D341Med (cell line): ENCODE measurements at regions not wholly inside any gene's neighbourhood (a gene's known extent, or its start where the extent isn't known, plus 50 kb on each side); places are given as distances from the start of the nearest gene placed in this dataset.

Source experiments
- DNase-seq: peaks from one replicate; pipeline ENCODE4 v3.0.0; 2012; ENCODE audit warnings: low spot score

DNA sequence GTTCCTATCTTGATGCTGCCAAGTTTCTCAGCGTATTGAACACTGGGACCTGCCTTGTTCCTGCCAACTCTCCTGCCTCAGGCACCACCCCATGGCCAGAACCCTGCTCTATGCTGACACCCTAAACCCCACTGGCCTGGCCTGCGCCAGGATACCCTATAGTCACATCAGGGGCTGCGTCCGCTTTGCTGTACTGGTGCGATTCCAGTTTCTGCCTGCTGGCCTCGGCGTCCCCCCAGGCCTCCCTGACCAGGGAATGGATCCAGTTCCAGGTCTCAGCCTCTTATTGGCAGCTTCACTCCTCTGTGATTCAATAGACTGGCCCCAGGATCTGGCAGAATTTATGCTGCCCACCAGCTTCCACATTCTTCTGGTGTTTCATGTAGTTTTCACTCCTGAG lies 55.0 kb downstream of the GPR6 start:
- DNase-seq: no peak

- no peak for DNase-seq
Observed at GRCh38 chr6:110033749-110034666, 55.9 kb downstream of the GPR6 start.

DNA sequence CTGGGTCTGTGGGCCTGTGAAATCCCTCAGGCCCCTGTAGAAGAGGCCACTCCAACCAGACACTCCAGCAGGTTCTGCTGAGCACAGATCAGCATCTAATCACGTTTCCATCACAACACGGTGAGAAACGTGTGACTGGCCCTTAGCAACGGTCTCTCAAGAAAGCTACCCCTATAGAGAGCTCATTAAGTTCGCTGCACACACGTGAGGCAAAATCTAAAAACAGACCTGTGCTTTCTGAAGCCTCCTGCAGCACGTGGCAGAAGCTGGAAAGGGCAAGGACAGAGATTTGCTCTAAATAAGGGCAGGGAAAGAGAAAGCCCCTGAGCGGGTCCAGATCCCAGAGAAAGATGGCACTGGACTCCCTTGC lies 56.5 kb downstream of the GPR6 start:
- DNase-seq: no peak

- DNase-seq: no peak
Observed at GRCh38 chr6:110035321-110035720, 57.2 kb downstream of the GPR6 start.

- DNase-seq: no peak
Observed at GRCh38 chr6:110036408-110037302, 58.5 kb downstream of the GPR6 start.

- no peak for DNase-seq
Observed at GRCh38 chr6:110037726-110038295, 59.7 kb downstream of the GPR6 start.

DNA sequence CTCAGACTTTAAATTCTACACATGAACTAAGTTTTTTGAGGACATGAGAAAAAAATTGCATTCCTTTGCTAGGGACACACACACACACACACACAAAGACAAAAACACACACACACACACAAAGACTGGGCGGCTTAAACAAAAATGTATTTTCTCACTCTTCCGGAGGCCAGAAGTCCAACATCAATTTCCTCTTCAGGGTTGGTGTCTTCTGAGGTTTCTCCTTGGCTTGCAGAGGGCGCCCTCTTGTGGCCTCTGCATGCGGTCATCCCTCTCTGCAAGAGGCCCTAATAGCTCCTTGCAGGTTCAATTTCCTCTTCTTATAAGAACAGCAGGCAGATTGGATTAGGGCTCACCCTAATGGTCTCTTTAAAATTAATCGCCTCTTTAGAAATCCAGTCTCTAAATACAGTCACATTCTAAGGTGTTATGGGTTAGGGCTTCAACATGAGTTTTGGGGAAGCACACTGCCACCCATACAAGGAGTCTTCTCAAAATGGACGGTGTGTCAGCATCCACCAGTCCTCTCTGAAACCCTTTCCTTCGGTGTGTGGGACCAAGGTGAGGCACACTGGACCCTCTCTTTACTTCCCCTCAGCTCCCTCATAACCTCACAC lies 61.4 kb downstream of the GPR6 start:
- peak; percentile 79 for DNase-seq

GRCh38 chr6:110039981-110040383 lies 61.9 kb downstream of the GPR6 start:
- DNase-seq: peak; percentile 63

GRCh38 chr6:110040716-110041115 lies 62.6 kb downstream of the GPR6 start:
- DNase-seq: no peak

- no peak for DNase-seq
Observed at GRCh38 chr6:110041126-110041525, 63.0 kb downstream of the GPR6 start.

GRCh38 chr6:110041830-110042229 lies 63.7 kb downstream of the GPR6 start:
- no peak for DNase-seq

DNA sequence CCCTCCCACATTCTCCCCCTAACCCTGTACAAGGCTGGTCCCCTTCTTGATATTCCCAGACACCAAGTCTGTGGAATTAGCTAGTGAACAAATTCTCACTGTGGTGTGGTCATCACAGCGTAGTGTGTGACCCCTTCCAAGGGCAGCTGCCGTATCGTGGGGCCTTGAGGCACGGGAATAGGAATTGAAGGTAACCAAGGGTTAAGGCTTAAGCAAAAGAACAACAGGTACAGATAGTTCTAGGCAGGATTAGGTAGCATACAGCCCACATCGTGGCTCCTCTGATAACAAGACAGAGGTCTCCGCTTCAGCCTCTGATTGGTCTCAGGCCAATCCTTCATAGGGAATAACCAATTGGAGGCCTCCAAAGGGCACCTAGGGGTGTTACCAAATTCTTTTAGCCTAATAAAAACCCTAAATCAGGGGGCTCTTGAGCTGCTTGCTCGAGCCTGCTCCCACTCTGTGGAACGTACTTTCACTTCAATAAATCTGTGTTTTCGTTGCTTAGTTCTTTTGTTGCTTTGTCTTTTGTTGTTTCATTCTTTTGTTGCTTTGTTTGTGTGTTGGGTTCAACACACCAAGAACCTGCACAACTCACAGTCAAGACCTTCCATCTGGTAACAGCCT lies 64.7 kb downstream of the GPR6 start:
- DNase-seq: no peak

GRCh38 chr6:110043366-110043994 lies 65.4 kb downstream of the GPR6 start:
- no peak for DNase-seq

- DNase-seq: no peak
Observed at GRCh38 chr6:110044096-110044495, 66.0 kb downstream of the GPR6 start.

- DNase-seq: no peak
Observed at GRCh38 chr6:110044622-110045021, 66.5 kb downstream of the GPR6 start.

- no peak for DNase-seq
Observed at GRCh38 chr6:110048221-110048875, 70.2 kb downstream of the GPR6 start.

GRCh38 chr6:110049696-110050439 lies 71.8 kb downstream of the GPR6 start:
- DNase-seq: no peak
